Omental fat pad (tissue), 3 donors: ENCODE measurements at regions not wholly inside any gene's neighbourhood (a gene's known extent, or its start where the extent isn't known, plus 50 kb on each side); places are given as distances from the start of the nearest gene placed in this dataset.

Source experiments
- ATAC-seq: fragments of 150-250 bp; one replicate; pipeline ENCODE4 v1.9.1; 2016; ENCODE audit warnings: mild to moderate bottlenecking, moderate library complexity; ENCODE audit not compliant: low FRiP score
- DNase-seq: peaks from one replicate; pipeline ENCODE4 v3.0.0-alpha.2; 2019; ENCODE audit warnings: low spot score
- CTCF ChIP-seq, 3 donors: fragments of 450-650 bp; IDR thresholded peaks; one replicate each; pipeline ENCODE4 v1.5.1; 2016 to 2017; ENCODE audit warnings: antibody characterized with exemption in 3 of 3, mild to moderate bottlenecking in 3 of 3, moderate library complexity in 2 of 3

- ATAC-seq (no peak), DNase-seq (no peak)
- TF ChIP-seq CTCF (IDR thresholded peaks at IDR 0.05), result no peak
These were observed 344.7 kb downstream of the ARL4A start for GRCh38 chr7:13032084-13032483.

GRCh38 chr7:13032576-13032975 lies 345.1 kb downstream of the ARL4A start:
- DNase-seq (no peak), ATAC-seq (no peak)
- TF ChIP-seq CTCF (IDR thresholded peaks at IDR 0.05), result no peak

GRCh38 chr7:13034693-13035092 lies 347.3 kb downstream of the ARL4A start:
- DNase-seq (no peak), ATAC-seq (no peak)
- no peak for TF ChIP-seq CTCF (IDR thresholded peaks at IDR 0.05)

GRCh38 chr7:13035233-13035632 lies 347.8 kb downstream of the ARL4A start:
- DNase-seq (no peak), ATAC-seq (no peak)
- no peak for TF ChIP-seq CTCF (IDR thresholded peaks at IDR 0.05)

- ATAC-seq, result no peak
- TF ChIP-seq CTCF (IDR thresholded peaks at IDR 0.05), result no peak
- DNase-seq, result no peak
These were observed 348.9 kb downstream of the ARL4A start for GRCh38 chr7:13036256-13036780.

GRCh38 chr7:13037216-13037615 lies 349.8 kb downstream of the ARL4A start:
- no peak for ATAC-seq
- DNase-seq, result no peak
- TF ChIP-seq CTCF (IDR thresholded peaks at IDR 0.05), result no peak

GRCh38 chr7:13041368-13041988 lies 354.0 kb downstream of the ARL4A start:
- ATAC-seq, result no peak
- DNase-seq, result no peak
- no peak for TF ChIP-seq CTCF (IDR thresholded peaks at IDR 0.05)
